T-helper 9 cell (primary cell): ENCODE measurements at regions not wholly inside any gene's neighbourhood (a gene's known extent, or its start where the extent isn't known, plus 50 kb on each side); places are given as distances from the start of the nearest gene placed in this dataset.
"Not testable (repeated sequence)": the region's sequence is repeated elsewhere in the genome, so short reads cannot be mapped to it uniquely, and the experiment has no call there.

Experiments used
- DNase-seq: peaks from one replicate; pipeline ENCODE4 v3.0.0-alpha.2; 2020

GRCh38 chr13:73662833-73663232, 471.4 kb downstream of the KLF12 start:
- DNase-seq, result no peak

DNA sequence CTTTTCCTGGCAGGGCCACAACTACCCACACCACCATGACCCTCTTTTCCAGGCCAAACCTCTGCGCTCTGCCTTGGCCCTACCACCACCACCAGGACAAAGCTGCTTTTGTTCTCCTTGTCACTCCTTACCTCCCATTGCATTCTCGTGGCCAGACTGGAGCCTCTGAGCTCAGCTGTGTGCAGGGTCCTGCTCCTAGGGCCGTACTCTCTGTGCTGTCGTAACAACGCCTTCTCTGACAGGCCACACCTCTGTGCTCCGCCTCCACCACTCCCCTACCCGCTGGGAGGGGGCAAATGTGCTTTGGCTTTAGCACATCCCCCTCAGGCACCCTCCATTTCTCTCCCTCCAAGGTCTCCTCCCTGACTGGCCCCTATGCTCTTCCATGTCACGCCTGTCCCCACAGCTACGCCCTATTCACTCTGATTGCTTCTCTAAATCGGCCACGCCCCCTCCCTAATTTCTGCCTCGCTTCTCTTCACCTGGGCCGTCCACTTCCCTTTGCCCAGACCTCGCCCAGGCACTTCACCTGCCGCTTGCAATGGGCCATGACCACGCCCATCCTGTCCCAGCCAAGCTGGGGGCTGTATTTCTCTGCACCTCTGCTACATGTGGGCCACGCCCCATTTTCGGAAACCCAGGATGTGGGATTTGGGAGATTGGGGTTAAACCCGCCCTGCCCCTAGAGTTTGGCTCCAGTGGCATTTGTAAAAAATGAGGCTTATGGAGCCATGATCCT, 472.3 kb downstream of the KLF12 start:
- DNase-seq, result no peak

DNA sequence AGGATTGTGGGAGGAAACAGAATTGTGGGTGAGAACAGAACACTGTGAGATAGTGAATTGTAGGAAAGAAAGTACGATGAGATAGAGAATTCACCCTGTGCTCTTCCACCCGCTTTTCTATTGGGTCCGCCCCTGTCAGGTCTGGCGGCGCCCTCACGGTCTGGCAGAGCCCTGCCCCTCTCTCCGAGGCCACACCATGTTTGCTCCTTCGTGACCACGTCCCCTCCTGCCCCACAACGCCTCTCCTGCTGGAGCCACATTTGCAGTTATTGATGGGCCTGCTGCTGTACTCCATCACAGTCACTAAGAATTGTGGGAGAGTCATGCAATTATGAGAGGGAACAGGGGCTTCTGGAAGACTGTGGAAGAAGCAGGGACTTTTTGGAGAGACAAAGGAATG, 473.1 kb downstream of the KLF12 start:
- no peak for DNase-seq

GRCh38 chr13:73658639-73659038, 475.6 kb downstream of the KLF12 start:
- no peak for DNase-seq

- DNase-seq, result no peak
Measured at GRCh38 chr13:73657821-73658540, 476.2 kb downstream of the KLF12 start.

GRCh38 chr13:73656863-73657262, 477.3 kb downstream of the KLF12 start:
- DNase-seq, result no peak

GRCh38 chr13:73653688-73654087, 480.5 kb downstream of the KLF12 start:
- DNase-seq, result no peak

DNA sequence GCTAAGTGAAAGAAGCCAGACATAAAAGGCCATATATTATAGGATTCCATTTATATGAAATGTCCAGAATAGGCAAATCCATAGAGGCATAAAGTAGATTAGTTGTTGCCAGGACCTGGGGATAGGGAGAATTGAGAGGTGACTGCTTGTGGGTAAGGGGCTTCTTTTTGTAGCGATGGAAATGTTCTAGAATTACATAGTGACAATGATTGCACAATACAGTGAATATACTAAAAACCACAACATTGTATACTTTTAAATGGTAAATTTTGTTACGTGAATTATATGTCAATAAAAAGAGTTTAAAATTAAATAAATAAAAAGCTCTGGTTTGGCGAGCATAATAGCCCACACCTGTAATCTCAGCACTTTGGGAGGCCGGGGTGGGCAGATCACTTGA, 486.8 kb downstream of the KLF12 start:
- DNase-seq, result no peak

GRCh38 chr13:73640476-73641179, 493.6 kb downstream of the KLF12 start:
- not testable (repeated sequence) for DNase-seq

DNA sequence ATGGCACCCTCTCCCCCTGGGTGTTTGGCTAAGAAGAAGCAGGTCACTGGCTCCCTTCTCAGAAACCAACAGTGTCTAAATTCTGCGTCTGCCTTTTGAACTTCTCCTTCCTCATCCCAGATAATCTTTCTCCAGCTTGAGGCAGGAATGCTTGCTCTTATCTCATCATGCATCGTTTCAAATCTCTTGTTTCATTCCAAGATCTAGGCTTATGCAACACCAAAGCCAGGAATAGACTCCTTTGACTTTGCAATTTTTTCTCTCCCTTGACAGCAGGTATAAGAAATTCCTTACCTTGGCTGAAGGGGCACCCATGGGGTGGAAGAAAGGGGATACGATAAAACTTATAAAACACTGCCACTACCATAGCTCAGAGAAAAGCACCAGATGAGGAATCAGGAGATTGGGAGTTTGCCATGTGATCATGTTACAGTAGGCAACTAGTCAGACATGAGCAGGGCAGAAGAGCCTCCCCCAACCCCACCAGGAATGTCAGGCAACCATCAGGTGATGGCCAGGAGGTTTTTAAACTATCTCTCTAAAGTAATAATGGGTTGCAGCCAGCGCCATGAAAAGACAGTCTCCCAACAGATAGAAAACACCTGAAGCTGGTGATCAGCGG, 498.9 kb downstream of the KLF12 start:
- no peak for DNase-seq

DNA sequence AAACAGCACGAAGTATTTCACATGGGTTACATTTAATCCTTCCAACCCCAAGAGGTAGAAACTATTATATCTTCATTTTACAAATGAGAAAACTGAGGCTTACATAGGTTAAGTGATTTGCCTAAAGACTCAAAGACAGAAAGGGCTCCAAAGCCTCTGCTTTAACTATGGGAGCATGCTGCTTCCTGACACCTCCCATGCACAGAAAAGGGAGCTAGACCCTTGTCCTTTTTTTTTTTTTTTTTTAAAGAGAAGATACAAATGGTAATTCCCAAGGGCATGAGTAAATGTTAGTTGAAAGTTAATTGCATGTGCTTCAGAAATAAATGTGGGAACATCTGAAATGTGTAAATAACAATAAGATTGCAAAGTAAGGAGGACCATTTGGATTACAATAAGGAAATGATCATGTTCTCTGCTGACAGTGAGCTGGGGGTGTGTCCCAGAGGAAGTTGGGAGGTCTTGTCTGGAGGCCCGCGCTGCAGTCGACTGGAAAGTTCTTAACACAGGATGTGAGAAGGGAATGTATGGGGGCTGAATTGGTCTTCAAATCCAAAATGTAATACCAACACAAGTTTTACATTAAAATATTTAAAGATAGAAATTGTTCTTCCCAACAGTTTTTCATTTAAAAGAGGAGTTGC, 500.3 kb downstream of the KLF12 start:
- DNase-seq, result no peak

- no peak for DNase-seq
Measured at GRCh38 chr13:73631411-73631810, 502.8 kb downstream of the KLF12 start.

DNA sequence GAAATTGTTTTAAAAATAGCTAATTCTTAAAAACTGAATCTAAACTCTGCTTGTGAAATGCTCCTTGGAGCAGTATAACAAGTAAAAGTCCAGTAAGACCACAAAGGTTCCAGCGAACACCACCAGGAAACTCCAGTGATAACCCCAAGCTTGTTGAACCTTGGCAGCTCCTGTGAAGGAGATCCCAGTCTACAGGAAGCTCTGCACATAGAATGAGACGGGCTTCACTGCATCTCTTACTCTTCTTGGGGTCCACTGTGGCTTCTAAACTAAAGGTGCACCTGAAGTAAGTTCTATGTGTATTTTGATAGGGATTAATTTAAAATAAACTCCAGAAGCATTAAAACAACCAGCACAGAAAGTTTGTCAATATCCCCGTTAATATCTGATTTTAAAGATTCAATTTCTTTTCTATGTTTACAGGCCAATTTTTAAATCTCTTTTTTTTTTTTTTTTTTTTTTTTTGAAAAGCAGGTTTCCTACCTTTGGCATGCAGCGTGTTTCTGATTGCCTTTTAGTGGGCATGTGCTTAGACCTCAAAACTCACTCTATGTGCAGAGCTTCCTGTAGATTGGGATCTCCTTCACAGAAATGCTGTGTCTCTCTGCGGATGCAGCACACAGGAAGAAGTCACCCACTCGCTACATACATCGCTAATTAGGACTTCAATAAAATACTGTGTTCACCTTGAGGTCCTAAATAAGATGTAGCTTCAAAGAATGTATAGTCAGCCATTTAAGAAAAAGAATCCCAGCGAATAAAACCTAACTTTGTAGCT, 508.5 kb downstream of the KLF12 start:
- DNase-seq, result no peak

DNA sequence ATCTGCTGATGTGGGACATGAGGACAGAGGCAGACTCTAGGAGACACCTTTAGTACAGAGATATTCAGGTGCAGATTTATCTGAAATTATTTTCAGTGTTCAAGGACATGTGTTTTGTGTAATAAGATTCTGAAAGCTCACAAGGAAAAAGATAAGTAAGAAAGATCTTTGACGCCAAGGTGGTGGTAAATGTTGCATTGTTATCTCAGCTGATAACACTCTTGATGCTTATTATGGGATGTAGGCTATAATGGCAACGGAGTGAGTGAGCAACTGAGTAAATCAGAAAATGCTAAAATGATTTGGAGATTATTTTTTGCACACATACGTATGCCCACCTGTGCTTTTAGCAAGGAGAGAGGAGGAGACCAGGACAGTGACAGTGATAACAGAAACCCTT, 510.9 kb downstream of the KLF12 start:
- no peak for DNase-seq

DNA sequence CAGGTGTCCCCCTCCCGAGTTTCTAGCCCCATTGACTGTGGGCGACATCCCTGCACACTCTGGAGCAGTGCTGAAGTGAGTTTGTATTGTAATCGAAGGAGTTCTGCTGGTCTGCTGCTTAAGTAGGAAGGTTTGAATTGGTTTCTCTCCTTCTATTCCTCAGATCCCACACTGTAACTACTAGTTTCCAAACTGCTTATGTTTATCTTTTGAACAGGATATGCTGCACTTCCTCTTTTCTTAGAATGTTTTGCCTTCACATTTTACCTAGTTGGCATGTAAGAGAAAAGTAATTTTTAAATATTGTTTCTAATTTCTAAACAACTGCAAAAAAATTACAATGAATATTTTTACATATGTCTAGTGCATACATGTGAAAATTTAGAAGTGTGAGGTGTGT, 511.8 kb downstream of the KLF12 start:
- DNase-seq, result no peak

- no peak for DNase-seq
Measured at GRCh38 chr13:73618275-73618865, 515.8 kb downstream of the KLF12 start.

DNA sequence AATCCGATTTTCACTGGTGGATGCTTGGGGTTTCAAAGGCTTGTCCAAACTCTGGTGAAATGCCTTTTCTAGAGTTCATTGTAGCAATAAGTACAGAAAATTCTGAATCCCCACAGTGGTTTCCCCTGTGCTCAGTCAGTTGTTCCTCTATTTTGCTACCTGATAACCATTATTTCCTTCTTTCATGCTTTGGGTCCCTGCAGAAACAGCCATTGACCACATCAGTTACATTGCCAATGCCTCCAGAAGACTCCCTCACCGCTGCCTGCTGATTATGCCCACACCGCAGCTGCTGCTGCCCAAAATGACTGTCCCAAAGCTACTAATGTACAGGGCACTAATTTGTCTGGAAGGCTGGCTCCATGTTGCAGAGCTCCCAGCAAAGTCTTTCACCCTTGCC, 517.3 kb downstream of the KLF12 start:
- no peak for DNase-seq

DNA sequence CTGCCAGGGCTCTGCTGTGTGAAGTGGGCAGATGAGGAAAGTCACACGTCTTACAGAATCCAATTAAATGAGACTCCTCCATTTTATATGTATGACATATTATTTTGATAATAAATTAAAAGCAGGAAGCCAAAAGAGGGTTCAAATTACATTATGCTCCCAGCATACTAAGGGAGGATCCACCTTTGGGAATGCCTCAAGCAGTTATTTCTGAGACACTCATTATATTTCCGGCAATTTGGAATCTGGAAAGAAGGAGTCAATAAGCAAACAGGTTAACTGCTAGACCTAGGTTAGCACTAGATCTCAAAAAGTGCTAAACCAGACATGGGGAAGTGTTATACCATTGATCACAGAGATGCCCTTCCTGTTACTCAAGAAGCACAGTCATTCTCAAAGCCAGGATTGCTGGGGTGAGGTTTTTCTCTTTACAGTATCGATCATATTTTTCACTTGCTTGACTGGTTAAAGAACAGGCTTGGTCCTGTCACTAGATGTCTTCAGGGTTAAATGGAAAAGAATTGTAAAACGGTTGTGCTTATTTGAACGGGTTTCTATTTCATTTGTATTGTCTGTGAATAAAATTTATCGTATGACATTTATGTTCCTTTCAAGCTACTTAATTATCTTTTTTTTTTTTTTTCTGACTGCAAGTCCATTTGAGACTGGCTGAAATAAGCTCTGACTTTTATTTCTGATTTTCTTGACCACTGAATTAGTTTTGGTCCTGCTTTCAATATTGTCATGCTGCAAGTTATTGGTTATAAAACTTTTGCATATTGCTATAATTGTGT, 523.2 kb downstream of the KLF12 start:
- DNase-seq, result no peak

GRCh38 chr13:73608711-73609485, 525.3 kb downstream of the KLF12 start:
- no peak for DNase-seq

GRCh38 chr13:73608157-73608516, 526.1 kb downstream of the KLF12 start:
- no peak for DNase-seq
